ENCODE measurements at regions not wholly inside any gene's neighbourhood (a gene's known extent, or its start where the extent isn't known, plus 50 kb on each side); places are given as distances from the start of the nearest gene placed in this dataset.

GRCh38 chr1:55569417-55569816 is 354.3 kb upstream of the USP24 start:
- no peak for TF ChIP-seq CTCF (IDR thresholded peaks at IDR 0.05; ENCODE audit: low read depth, low read length, missing control alignments)
- no peak for DNase-seq (ENCODE audit: low read depth)
- H3K4me3 ChIP-seq (ENCODE audit: low read depth, low read length), result no peak overlapping the region
- in situ Hi-C loops (cut with HindIII; ENCODE audit: low sequenced_read_pairs), result no loop called here

GRCh38 chr1:55568732-55569131 is 353.6 kb upstream of the USP24 start:
- in situ Hi-C loops (cut with HindIII; ENCODE audit: low sequenced_read_pairs), result no loop called here
- TF ChIP-seq CTCF (IDR thresholded peaks at IDR 0.05; ENCODE audit: low read depth, low read length, missing control alignments), result no peak
- no peak overlapping the region for H3K4me3 ChIP-seq (ENCODE audit: low read depth, low read length)
- no peak for DNase-seq (ENCODE audit: low read depth)

GRCh38 chr1:55560266-55560665 is 345.1 kb upstream of the USP24 start:
- H3K4me3 ChIP-seq (ENCODE audit: low read depth, low read length), result no peak overlapping the region
- TF ChIP-seq CTCF (IDR thresholded peaks at IDR 0.05; ENCODE audit: low read depth, low read length, missing control alignments), result no peak
- in situ Hi-C loops (cut with HindIII; ENCODE audit: low sequenced_read_pairs), result no loop called here
- DNase-seq (ENCODE audit: low read depth), result no peak

- DNase-seq (ENCODE audit: low read depth), result no peak
- TF ChIP-seq CTCF (IDR thresholded peaks at IDR 0.05; ENCODE audit: low read depth, low read length, missing control alignments), result no peak
- in situ Hi-C loops (cut with HindIII; ENCODE audit: low sequenced_read_pairs), result no loop called here
- H3K4me3 ChIP-seq (ENCODE audit: low read depth, low read length), result no peak overlapping the region
These were observed 344.7 kb upstream of the USP24 start for GRCh38 chr1:55559842-55560241.

GRCh38 chr1:55559161-55559611 is 344.0 kb upstream of the USP24 start:
- no peak for TF ChIP-seq CTCF (IDR thresholded peaks at IDR 0.05; ENCODE audit: low read depth, low read length, missing control alignments)
- in situ Hi-C loops (cut with HindIII; ENCODE audit: low sequenced_read_pairs), result no loop called here
- H3K4me3 ChIP-seq (ENCODE audit: low read depth, low read length), result no peak overlapping the region
- DNase-seq (ENCODE audit: low read depth), result no peak

GRCh38 chr1:55558515-55558914 is 343.4 kb upstream of the USP24 start:
- no peak overlapping the region for H3K4me3 ChIP-seq (ENCODE audit: low read depth, low read length)
- DNase-seq (ENCODE audit: low read depth), result no peak
- TF ChIP-seq CTCF (IDR thresholded peaks at IDR 0.05; ENCODE audit: low read depth, low read length, missing control alignments), result no peak
- in situ Hi-C loops (cut with HindIII; ENCODE audit: low sequenced_read_pairs), result no loop called here

Data from astrocyte of the cerebellum (primary cell).